NOMO-1 treated with dmso at 0.1 percent for 144 hours (cell line): ENCODE measurements at regions not wholly inside any gene's neighbourhood (a gene's known extent, or its start where the extent isn't known, plus 50 kb on each side); places are given as distances from the start of the nearest gene placed in this dataset.
"Not testable (repeated sequence)": the region's sequence is repeated elsewhere in the genome, so short reads cannot be mapped to it uniquely, and the experiment has no call there.

Experiments
- DNase-seq: peaks from one replicate; lab custom pipeline; 2025; ENCODE audit not compliant: unreplicated experiment; lab: John Stamatoyannopoulos, UW

- DNase-seq, result no peak
Measured at GRCh38 chr5:163874431-163874830, 369.0 kb downstream of the MAT2B start.

GRCh38 chr5:163874912-163875311 is 369.5 kb downstream of the MAT2B start:
- not testable (repeated sequence) for DNase-seq

- no peak for DNase-seq
Measured at GRCh38 chr5:163877865-163878264, 372.4 kb downstream of the MAT2B start.

GRCh38 chr5:163878490-163878889 is 373.1 kb downstream of the MAT2B start:
- no peak for DNase-seq

- DNase-seq, result no peak
Measured at GRCh38 chr5:163880302-163880701, 374.9 kb downstream of the MAT2B start.

GRCh38 chr5:163885117-163885516 is 379.7 kb downstream of the MAT2B start:
- DNase-seq, result no peak

- no peak for DNase-seq
Measured at GRCh38 chr5:163887854-163888253, 382.4 kb downstream of the MAT2B start.

GRCh38 chr5:163888366-163888765 is 382.9 kb downstream of the MAT2B start:
- DNase-seq, result no peak

GRCh38 chr5:163889369-163889768 is 383.9 kb downstream of the MAT2B start:
- DNase-seq, result peak; percentile 52

- no peak for DNase-seq
Measured at GRCh38 chr5:163890261-163890660, 384.8 kb downstream of the MAT2B start.

- DNase-seq, result no peak
Measured at GRCh38 chr5:163893281-163893680, 387.9 kb downstream of the MAT2B start.

- DNase-seq, result no peak
Measured at GRCh38 chr5:163894645-163895044, 389.2 kb downstream of the MAT2B start.

GRCh38 chr5:163898873-163899272 is 393.5 kb downstream of the MAT2B start:
- DNase-seq, result no peak

GRCh38 chr5:163907783-163908182 is 402.4 kb downstream of the MAT2B start:
- not testable (repeated sequence) for DNase-seq

GRCh38 chr5:163908253-163908652 is 402.8 kb downstream of the MAT2B start:
- DNase-seq, result peak; percentile 27

- DNase-seq, result no peak
Measured at GRCh38 chr5:163910226-163910625, 404.8 kb downstream of the MAT2B start.

GRCh38 chr5:163912046-163912445 is 406.6 kb downstream of the MAT2B start:
- DNase-seq, result no peak

- DNase-seq, result no peak
Measured at GRCh38 chr5:163913548-163913947, 408.1 kb downstream of the MAT2B start.

- DNase-seq, result peak; percentile 40
Measured at GRCh38 chr5:163914910-163915309, 409.5 kb downstream of the MAT2B start.

GRCh38 chr5:163915481-163915961 is 410.1 kb downstream of the MAT2B start:
- peak; percentile 79 for DNase-seq

- DNase-seq, result peak; percentile 79
Measured at GRCh38 chr5:163916376-163916775, 411.0 kb downstream of the MAT2B start.

GRCh38 chr5:163916861-163917260 is 411.4 kb downstream of the MAT2B start:
- DNase-seq, result no peak

GRCh38 chr5:163917747-163918146 is 412.3 kb downstream of the MAT2B start:
- DNase-seq, result no peak

- DNase-seq, result not testable (repeated sequence)
Measured at GRCh38 chr5:163934990-163935389, 429.6 kb downstream of the MAT2B start.
